Renal pelvis (tissue), 1 donor: ENCODE measurements at regions not wholly inside any gene's neighbourhood (a gene's known extent, or its start where the extent isn't known, plus 50 kb on each side); places are given as distances from the start of the nearest gene placed in this dataset.

Experiments used
- DNase-seq: peaks from one replicate; pipeline ENCODE4 v3.0.0-alpha.2; 2013

DNA sequence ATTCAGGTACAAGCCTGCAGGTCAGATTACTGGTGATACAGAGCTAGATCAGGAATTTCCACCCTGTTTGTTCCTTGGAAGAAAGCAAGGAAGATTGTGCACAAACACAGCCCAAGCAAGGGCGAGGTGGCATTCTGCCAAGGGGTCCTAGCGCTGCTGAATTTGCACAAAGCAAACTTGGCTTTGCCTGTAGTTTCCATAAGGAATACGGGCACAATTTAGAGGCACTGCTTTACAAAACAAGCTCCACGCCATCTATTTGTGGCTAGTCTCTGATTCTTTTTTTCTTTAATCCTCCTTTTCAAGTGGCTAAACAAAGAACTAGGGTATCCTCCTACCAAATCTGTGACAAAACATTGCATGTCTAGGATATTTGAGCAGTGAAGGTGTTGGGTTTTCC is 195.5 kb upstream of the ACVR2A start:
- no peak for DNase-seq

DNA sequence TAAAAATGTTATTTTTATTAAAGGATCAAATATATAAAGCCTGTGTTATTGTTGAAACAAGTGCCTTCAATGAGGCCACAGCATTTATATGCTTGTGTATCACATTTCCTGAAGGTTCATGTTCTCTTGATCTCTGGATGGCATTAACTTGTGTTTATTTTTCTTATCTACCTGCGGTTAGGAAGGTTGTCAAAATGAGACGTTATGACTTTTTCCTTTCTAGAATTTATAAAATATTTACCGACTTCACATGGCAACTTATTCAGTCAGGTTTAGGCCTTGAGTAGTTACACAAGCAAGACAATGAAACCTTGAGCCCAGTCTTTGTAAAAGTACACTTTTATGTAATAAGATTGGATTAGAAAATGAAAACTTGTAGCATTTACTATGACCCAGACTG is 196.4 kb upstream of the ACVR2A start:
- DNase-seq: no peak

DNA sequence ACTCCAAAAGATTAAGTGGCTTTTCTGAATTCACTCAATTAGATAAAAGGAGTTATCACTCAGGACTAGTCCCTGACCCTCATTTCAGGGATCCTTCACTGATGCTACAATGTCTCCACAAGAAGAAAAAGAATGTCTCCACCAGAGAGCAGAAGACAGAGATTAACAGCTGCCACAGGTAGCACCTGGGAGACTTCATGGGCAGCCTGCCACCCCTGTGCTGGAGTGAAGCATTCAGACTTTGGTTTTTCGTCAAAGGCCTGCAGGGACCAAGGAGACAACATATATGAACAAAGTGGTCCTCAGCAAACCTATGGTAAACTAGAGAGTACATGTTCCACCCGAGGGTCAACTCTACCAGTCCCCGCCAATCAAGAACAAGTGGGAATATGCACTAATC is 197.0 kb upstream of the ACVR2A start:
- no peak for DNase-seq

DNA sequence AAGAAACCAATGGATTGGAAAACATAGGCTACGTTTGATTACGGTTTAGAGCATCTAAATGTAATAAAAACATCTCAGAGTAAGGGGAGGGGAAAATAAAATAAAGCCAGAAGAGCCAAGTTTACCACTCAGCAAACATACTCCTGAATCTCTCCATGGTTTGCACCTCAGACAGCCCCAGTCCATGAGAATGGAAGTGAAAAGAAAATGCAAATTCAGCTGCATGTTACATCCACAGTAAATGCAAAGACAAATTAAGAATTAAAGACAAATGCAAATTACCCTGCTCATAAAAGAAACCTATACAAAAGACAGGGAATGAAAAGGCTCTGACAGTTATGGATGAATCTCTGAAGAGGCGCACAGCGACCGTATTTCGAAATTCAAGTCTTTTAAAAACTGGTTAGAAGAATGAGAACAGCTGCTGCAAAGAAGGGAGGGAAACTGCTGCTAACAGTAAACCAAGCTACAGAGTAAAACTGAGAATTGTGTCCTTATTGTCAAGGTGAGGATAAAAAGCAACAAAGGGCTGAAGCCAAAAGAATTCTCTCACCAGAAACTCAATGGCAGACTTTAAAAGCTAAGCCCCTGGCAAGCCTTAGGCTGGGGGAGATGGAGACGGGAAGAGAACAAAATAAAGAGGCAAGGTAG is 197.9 kb upstream of the ACVR2A start:
- DNase-seq: no peak

DNA sequence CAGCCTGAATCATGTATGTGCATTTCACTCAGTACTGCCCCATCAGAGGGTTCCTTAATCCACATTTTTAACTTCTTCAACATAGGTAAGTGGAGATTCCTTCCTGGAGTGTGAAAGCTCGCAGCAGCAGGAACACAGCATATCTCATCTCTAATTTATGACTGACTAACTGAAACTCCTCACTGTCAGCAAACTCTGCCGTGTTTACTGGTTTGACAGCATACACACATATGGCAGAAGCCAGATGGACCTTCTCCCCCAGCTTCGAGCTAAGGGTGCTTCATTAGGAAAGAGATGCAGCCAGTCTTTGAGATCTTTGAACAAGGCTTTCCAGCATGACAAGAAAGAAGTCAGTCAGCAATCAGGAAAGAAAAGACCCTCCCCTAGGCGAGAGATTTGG is 200.3 kb upstream of the ACVR2A start:
- no peak for DNase-seq

DNA sequence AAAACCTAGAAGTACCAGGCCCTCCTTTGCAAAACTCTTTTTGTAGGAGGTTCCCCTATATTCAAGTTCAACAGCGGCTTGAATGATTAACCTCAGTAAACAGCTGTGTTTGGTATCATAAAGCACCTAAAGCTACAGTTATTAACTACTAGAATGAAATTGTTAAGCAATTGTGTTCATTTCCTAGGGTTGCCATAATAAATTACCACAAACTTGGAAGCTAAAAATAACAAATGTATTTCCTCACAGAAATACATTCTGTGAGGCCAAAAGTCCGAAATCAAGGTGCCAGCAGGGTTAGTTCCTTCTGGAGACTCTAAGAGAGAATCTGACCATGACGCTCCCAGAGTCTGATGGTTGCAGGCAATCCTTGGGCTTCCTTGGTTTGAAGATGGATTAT is 202.1 kb upstream of the ACVR2A start:
- DNase-seq: no peak

DNA sequence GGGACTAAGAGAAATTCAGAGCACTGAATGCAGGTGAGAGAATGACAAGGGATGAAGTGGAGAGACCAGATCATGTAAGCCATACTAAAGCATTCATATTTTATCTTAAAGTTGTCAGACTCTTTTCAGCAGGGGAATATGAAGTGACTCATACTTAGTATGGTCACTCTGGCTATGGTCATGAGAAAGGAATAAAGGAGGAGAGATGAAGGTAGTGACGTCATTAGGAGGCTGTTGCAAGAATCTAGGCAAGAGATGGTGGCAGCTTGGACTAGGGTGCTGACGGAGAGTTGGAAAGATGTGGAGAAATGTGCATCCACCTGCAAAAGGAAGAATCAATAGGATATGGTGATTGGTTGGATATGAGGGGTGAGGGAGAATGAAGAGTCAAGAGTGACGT is 203.2 kb upstream of the ACVR2A start:
- DNase-seq: no peak

DNA sequence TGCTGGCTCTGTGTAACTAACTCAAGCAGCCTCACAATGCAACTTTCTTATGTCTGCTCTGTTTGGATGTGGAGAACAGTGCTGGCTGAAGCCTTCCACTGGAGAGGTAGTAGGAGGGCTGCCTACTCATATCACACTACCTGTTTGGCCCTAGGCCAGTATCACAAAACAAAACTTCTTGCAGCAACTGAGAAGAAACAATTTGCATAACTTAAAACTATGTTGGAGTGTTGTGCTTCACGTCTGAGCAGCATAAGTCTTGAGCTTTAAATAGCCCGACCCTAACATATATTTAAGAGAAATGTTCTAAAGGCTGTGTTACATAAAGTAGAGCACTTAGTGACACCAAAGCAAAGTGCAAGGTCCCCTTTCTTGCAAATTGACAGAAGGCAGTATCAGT is 204.9 kb upstream of the ACVR2A start:
- no peak for DNase-seq

DNA sequence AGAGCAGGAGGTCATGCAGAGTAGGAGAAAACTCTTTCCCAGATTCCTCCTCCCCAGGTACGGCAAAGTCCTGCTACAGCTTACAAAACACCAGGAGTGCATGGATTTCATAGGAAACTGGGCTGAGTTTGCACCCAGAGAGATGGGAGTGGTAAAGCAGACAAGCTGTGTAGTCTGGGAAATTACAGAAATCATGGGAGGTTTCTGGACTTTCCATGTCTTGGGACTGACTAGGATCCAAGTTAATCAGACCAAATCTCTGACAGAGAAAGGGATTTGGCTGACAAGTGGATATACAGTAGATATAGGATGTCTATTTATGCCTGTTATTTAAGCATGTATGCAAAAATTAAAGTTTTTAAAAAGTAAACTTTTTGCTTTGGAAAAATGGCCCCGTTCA is 205.4 kb upstream of the ACVR2A start:
- no peak for DNase-seq

DNA sequence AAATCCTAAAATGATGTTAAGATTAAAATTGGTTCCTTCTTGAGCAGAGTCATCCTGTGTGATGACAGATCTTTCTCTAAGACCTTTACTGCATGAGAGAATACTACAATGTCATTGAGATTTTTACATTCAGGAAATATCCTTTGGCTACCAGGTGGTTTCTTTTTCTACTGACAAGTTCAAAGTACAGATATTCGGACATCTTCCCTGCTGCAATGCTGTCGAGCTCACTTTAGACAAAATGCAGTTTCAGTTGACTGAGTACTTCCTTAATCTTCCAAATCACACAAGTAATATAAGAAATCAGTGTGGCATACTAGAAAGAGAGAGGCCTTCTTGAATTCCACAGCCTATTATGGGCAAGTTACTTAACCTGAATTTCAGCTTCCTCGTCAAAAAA is 207.9 kb upstream of the ACVR2A start:
- DNase-seq: no peak

DNA sequence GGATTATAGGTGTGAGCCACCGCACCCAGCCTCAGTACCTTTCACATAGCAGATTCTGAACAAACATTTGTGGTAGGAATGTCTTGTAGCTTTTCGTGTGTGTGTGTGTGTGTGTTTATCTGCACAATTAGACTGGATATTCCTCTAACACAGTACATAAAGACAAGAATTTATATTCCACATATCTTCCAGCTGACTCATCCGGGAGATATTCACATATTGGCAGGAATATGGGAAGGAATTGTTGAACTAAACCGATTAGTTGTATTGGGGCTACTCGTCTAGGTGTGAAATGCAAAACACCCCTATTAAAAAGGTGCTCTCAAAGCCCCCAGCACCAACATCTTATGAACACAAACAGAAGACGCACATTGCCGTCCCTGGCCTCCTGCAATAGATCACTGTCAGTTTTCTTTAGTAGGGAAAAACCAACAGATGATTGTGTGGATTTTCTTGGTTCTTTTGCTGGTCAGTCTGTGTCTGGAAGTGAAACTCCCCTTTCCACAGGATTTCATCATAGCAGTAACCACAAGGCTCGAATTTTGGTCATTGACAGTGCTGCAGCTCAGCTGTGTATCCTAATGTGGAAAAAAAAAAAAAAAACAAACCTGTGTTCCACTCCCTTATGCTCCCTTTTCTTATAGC is 208.5 kb upstream of the ACVR2A start:
- no peak for DNase-seq

DNA sequence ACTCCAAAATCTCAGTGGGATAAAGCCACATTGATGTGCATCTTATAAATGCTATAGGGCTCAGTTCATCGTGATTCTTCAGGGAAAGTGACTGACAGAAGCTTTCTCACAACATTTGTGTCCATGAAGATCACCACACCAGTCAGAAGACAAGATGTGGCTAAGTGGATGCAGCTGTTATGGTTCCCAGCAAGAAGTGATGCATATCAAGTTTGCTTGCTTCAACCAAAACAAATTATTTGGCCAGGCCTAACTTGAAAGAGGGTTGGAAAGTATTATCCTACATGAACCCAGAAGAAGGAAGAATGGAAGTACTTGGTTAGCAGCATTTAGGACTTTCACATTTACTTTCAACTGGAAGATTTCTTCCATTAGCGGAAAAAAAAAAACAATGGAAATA is 210.0 kb upstream of the ACVR2A start:
- no peak for DNase-seq

DNA sequence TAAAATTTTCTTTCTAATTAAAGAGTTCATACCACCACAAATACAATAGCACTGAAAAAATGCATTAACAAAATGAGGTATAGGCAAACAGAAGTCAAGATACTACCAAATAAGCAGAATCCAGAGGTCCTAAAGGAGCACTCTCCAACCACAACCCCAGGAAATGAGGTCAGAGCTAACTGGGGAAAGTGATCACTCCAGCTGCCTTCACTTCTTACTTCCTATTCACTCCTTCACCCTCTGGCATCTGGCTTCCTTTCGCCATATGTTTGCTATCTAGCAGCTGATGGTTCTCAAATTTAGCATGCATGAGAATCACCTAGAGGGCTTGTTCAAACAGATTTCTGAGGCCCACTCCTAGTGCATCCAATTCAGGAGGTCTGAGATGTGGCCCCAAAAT is 212.6 kb upstream of the ACVR2A start:
- no peak for DNase-seq

DNA sequence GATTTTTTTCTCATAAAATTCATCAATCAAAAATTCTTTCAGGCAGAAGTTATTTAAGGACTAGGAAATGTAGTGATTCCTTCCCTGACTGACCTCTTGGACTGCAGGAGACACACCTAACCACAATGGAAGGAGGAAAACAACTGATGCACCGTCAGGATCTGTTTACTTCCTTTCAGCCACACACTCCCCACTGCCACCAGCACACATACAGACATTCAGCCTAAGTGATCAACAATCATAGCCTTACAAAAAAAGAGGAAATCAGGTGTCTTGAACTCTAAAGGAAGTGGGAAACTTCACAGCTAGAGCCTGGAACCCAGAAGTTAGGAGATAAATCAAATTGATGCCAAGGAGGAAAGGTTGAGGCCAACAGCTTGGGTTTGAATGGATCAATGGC is 213.5 kb upstream of the ACVR2A start:
- DNase-seq: no peak

DNA sequence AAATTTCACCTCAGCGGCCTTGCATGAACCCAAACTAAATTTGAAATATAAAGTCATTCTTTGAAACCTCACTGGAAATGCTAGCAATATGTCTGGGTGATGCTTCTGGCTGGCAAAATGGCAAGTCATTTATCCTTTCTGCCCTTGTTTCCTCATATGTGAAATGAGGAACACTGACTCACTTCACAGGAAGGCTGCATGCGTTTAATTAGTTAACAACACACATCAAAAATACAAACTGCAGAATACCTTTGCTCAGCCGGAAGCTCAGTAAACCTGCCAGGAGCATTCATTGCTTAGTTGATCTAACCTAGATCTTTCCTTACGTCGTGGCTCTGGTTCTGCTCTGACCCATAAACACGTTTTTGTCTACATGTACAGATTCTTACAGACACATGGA is 214.2 kb upstream of the ACVR2A start:
- DNase-seq: no peak

DNA sequence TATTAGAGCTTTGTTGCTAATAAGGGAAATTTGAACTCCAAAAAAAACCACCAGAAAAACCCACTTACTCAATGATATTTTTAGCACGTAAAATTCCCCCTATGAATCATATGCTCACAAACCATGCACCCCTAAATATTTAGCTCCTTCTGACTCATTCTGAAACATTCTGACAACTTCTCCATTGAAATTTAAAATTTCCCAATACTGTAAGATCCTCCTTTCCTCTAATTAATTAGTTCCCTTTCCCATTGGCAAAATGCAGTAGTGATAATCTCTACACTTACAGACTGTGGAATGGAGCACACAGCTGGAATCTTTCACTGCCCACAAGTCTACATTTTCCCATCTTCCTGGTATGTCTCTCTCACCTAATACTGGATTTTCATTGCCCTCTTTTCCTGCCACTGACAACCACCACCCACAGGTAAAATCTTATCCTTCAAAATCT is 215.8 kb upstream of the ACVR2A start:
- no peak for DNase-seq

DNA sequence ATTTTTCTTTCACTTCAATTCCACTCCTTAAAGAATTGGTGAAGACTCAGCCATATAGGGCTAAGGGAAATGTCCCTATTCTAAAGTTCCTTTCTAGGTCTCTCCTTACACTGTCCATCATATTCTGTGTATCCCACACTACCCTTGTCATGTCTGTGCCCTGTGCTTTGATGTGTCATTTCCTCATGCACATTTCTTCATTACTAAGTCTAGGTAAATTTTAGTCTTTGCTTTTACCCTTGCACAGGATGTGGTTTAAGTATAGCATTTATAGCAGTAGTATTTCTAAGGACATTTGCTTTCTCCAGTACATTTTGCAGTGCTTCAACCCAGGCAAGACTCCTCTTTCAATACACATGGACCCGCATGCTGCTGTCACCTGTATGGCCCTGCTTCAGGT is 221.5 kb upstream of the ACVR2A start:
- DNase-seq: no peak

DNA sequence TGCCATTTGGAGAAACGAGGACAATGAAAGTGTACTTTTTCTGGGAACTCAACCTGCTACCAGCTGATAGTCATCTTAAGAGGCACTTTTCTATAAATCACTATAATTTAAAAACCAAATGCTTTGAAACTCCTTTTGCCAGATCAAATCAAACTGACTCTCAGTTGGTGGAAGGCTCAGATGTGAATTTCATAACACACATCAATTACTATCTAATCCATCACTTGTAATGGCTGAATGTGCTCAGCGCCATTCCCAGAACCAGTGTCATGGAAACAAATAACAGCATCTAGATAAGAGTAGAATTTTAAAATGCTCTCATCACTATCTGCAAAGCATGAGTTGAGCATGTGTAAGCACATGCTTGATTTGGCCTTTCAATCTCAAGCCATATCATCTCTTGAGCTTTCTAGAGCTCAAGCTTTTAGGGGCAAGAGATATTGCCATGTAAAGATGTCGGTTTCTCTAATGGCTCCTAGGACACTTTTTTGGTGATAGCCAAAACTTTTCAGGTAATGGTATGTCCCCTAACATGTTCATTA is 223.1 kb upstream of the ACVR2A start:
- no peak for DNase-seq

DNA sequence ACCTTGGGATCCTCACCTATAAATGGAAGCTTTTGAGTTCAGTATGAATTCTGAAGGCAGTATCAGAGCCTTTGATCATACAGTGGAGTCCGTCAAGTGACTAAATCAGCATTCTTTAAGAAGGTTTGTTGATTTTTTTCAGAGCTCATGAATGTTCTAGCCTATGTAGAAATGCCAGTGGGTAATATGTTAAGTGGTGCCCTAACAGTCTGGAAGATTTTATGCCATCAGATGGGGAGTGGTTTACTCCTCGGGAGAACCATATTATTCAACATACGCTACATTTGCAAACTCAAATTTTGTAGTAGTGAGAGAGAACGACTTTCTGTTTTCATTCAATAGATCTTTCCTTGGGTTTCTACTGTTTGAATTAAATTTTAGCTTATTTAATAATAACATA is 225.0 kb upstream of the ACVR2A start:
- no peak for DNase-seq

DNA sequence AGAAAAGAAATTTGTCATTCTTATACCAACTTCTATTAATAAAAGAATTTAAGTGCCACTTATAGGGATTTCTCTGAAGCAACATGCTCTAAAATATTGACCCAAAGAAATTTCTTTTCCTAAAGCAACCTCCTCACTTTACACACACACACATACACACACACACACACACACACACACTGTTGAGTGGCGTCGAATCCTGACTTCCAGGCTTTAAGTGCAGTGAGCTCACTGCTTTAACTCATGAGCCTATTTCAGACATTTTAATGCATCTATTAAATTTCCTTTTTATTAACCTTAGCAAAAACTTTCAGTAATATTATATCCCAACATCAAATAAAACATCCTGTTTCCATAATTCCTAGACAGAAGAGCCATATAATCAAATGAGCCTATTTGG is 229.1 kb upstream of the ACVR2A start:
- no peak for DNase-seq

DNA sequence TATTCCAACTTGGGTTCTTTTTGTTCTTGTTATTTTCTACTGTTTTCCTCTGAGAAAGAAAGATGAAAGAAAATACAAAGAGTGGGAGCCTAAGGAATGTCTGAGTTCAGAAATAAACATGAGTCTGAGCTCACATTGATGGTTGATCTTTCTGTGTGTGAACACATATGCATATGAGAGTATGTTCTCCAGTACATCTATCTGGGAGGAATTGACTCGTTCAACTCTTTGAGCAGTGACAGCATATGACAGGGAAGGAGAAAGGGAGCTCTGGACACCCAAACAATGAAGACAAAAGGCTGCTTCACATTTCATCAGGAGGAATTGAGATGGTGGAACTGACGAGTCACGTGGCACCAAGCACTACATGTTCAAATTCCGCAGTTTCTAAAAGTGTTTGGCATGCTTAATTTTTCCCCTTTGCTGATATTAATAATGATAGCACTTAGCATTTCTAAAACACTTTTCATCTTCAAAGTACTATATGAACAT is 229.8 kb upstream of the ACVR2A start:
- DNase-seq: no peak

DNA sequence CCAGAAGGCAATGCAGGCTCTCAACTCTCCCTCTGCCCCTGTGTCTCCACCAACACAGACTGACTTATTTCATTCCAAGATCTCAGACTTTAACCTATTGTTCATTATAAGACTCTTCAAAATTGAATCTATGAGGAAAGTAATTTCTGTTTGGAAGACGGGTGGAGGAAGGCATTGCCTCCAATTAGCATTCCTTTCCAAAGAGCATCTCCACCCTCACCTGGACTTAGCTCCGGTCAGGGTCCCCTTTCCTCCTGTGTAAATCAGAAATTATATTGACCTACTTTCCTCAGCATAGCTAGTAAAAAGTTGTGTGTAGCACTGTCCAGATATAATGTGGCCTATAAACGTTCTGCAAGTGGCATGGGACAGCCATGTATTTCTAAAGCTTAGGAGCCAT is 230.4 kb upstream of the ACVR2A start:
- no peak for DNase-seq

DNA sequence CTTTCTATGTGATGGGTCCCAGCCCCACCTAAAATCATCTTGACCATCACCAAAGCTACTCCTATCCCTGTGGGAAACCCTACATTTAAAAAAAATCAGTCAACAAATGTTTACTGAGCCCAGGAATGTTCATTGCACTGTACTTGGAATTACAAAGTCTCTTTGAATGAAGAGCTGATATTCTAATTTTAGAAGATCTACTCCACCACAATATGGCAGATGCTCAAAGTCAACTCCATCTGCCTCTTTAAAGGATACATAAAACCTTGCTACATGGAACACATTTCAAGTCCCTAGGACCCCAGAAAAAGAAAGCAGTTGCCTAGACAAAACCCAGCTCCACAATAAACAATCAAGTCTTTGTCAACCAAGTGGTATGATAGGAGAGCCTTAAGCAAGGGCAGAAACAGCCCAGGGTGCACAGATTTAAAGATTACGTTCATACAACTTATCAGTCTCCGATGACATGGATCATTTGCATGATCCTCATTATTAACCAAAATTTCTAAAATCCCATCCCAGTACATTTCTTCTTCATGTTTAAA is 234.3 kb upstream of the ACVR2A start:
- DNase-seq: no peak

DNA sequence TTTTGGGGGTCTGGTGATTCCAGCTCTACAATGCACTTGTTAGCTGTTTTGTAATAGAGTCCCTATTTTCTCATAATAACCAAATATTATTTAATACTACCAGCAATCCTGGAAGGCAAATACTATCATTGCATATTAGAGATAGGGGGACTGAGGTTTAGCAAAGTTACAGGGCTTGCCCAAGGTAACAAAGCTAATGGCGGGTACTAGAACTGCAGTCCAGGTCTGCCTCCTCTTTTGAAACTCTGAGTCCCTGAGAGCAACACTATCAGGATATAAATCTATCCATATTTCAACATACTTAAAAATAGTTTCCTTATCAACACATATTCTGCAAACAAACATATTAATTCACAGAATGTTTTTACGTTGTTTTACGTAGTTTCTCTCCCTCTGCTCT is 235.5 kb upstream of the ACVR2A start:
- no peak for DNase-seq
